AG09319 (cell line): ENCODE measurements at regions not wholly inside any gene's neighbourhood (a gene's known extent, or its start where the extent isn't known, plus 50 kb on each side); places are given as distances from the start of the nearest gene placed in this dataset.

Experiments
- DNase-seq: peaks from one replicate; pipeline ENCODE4 v3.0.0-alpha.2; 2010; ENCODE audit warnings: low read depth; ENCODE audit errors: extremely low read depth
- TF ChIP-seq, protein P1 (sequence below): IDR thresholded peaks from 2 replicates; pipeline ENCODE4 v1.5.1; 2011; ENCODE audit warnings: low read depth, mild to moderate bottlenecking, inconsistent platforms, low read length, moderate library complexity

DNA sequence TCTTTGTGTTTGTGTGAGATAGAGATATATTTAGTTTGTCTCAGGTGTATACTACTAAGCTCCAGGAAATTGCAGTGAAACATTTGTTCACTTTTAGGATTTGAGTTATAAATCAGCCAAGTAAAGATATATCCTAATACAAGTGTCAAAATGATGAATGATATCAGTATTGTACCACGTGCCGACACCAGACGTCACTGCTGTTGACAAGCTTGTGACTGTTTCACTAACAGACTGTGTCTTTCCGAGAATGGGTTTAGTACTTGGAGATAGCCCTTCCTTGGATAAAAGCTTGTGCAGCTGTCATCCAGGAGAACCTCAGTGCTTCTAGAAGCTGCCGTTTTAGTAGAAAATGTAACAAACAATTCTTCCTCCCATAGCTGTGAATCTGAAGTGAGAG, 343.3 kb downstream of the FBXO8 start:
- DNase-seq, result no peak
- TF ChIP-seq, protein P1, sequence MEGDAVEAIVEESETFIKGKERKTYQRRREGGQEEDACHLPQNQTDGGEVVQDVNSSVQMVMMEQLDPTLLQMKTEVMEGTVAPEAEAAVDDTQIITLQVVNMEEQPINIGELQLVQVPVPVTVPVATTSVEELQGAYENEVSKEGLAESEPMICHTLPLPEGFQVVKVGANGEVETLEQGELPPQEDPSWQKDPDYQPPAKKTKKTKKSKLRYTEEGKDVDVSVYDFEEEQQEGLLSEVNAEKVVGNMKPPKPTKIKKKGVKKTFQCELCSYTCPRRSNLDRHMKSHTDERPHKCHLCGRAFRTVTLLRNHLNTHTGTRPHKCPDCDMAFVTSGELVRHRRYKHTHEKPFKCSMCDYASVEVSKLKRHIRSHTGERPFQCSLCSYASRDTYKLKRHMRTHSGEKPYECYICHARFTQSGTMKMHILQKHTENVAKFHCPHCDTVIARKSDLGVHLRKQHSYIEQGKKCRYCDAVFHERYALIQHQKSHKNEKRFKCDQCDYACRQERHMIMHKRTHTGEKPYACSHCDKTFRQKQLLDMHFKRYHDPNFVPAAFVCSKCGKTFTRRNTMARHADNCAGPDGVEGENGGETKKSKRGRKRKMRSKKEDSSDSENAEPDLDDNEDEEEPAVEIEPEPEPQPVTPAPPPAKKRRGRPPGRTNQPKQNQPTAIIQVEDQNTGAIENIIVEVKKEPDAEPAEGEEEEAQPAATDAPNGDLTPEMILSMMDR, result no peak

DNA sequence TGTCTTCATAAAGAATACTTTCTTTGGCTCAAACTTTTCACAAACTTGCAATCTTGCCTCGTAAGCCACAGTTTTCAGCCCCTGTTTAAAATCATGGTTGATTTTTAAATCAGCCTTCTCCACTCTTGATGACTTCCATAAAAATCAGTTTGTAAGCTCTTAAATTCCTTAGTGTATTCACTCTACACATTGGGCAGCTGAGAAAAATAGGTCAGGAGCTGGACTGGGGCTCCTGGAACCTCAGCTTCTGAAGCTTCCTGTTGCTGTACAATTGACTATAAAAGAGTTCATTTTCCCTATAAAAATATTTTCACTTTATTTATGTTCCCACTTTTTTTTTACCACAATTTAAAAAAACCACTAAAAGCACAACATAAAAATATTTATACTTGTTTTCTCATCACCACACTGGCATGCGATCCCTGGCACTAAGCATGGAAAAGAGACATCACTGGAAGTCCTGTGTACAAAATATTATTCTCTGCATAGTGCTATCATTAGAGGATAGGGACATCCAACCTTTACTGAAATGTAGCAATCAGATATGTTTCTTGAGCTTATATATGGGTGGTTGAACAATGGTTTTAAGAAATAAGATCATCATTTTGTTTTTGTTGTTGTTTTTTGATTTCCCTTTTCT, 345.7 kb downstream of the FBXO8 start:
- no peak for DNase-seq
- TF ChIP-seq, protein P1, result no peak

DNA sequence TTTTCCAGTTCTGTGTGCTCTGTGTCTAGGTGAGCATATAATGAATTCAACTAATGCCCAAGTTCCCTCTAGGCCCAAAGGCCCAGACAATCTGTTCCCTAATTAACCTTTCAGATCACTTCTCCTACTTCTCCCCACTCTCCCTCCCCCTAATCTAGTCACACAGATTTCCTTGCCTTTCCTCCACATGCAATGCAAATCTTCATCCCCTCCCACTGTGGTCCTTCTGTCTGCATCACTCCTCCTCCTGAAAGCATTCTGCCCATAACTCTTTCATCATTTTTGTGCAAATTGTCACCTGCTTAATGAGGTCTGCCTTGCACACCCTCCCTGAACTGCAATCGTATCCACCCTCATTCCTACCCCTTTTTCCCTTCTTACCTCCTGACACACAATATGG, 346.6 kb downstream of the FBXO8 start:
- DNase-seq, result no peak

GRCh38 chr4:173935622-173936405, 347.7 kb downstream of the FBXO8 start:
- TF ChIP-seq, protein P1, result no peak
- DNase-seq, result no peak

More for the DNA sequence above, 346.6 kb downstream of the FBXO8 start:
- TF ChIP-seq, protein P1, result no peak

GRCh38 chr4:173934933-173935620, 348.4 kb downstream of the FBXO8 start:
- TF ChIP-seq, protein P1, result no peak
- DNase-seq, result no peak

DNA sequence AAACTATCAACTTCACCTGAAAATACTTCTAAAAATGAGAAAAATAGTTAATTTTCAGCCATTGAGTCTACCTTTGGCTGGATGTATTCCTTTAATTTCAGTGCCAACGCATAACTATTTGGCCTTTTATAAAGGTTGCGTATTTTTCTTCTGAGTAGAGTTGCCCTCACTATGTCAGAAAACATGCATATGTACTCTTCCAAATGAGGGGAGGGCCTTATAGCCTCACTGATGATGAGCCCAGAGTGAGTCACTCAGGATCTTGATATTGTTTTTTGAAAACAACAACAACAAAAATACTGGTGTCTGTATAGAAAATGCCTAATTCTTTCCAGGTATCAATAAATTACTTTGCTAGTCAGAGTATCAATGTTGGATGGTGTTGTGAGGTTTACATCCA, 349.3 kb downstream of the FBXO8 start:
- TF ChIP-seq, protein P1, result no peak

GRCh38 chr4:173932701-173933100, 350.8 kb downstream of the FBXO8 start:
- DNase-seq, result no peak

More for the DNA sequence above, 349.3 kb downstream of the FBXO8 start:
- DNase-seq, result no peak

More at GRCh38 chr4:173932701-173933100, 350.8 kb downstream of the FBXO8 start:
- TF ChIP-seq, protein P1, result no peak
